DOHH2 (cell line): ENCODE measurements at regions not wholly inside any gene's neighbourhood (a gene's known extent, or its start where the extent isn't known, plus 50 kb on each side); places are given as distances from the start of the nearest gene placed in this dataset.

ENCODE experiments used
- H3F3A ChIP-seq: fragments of 200-600 bp; sonication (generic), shearing (Covaris generic); 2 replicates; pipeline ENCODE4 v1.6.0; 2016; ENCODE audit warnings: antibody characterized with exemption, mild to moderate bottlenecking; ENCODE audit not compliant: control insufficient read depth, insufficient read depth
- H3K27ac ChIP-seq: fragments of 200-600 bp; sonication (generic); 2 replicates; pipeline ENCODE4 v1.5.1; 2014; ENCODE audit warnings: low read depth, mild to moderate bottlenecking, low read length, moderate library complexity
- H3K27me3 ChIP-seq: fragments of 200-600 bp; sonication (generic); 2 replicates; pipeline ENCODE4 v1.6.1; 2014; ENCODE audit warnings: mild to moderate bottlenecking, low read length, mixed read lengths; ENCODE audit not compliant: control insufficient read depth
- H3K36me3 ChIP-seq: fragments of 200-600 bp; sonication (generic); 2 replicates; pipeline ENCODE4 v1.6.1; 2014; ENCODE audit warnings: mild to moderate bottlenecking, low read length, moderate library complexity, mixed read lengths; ENCODE audit not compliant: control insufficient read depth
- H3K4me1 ChIP-seq: fragments of 200-600 bp; sonication (generic); 2 replicates; pipeline ENCODE4 v1.6.1; 2014; ENCODE audit warnings: mild to moderate bottlenecking, low read length, mixed read lengths; ENCODE audit not compliant: control insufficient read depth
- H3K4me2 ChIP-seq: fragments of 200-600 bp; sonication (generic); 2 replicates; pipeline ENCODE4 v1.6.0; 2014; ENCODE audit warnings: mild to moderate bottlenecking, low read length, moderate library complexity
- H3K4me3 ChIP-seq: fragments of 200-600 bp; sonication (generic); 2 replicates; pipeline ENCODE4 v1.5.1; 2014; ENCODE audit warnings: mild to moderate bottlenecking, low read length, mixed read lengths
- H3K79me2 ChIP-seq: fragments of 200-600 bp; sonication (generic); 2 replicates; pipeline ENCODE4 v1.6.1; 2014; ENCODE audit warnings: mild to moderate bottlenecking, low read length, mixed read lengths; ENCODE audit not compliant: control insufficient read depth
- H3K9me2 ChIP-seq: fragments of 200-600 bp; sonication (generic); replicated peaks from 2 replicates; pipeline ENCODE4 v1.6.1; 2014; ENCODE audit warnings: mild to moderate bottlenecking, low read length, mixed read lengths; ENCODE audit not compliant: control insufficient read depth
- H3K9me3 ChIP-seq: fragments of 200-600 bp; sonication (generic); 2 replicates; pipeline ENCODE4 v1.6.1; 2014; ENCODE audit warnings: antibody characterized with exemption, low read length, mixed read lengths; ENCODE audit not compliant: control insufficient read depth, insufficient read depth
- H4K20me1 ChIP-seq: fragments of 200-600 bp; sonication (generic); 2 replicates; pipeline ENCODE4 v1.6.0; 2014; ENCODE audit warnings: low read depth, mild to moderate bottlenecking, antibody characterized with exemption, low read length, moderate library complexity; ENCODE audit not compliant: control insufficient read depth, insufficient read depth
- EZH2phosphoT487 ChIP-seq: fragments of 200-600 bp; sonication (generic); IDR thresholded peaks from 2 replicates; pipeline ENCODE4 v1.6.1; 2017; ENCODE audit warnings: borderline replicate concordance, mild to moderate bottlenecking, antibody characterized with exemption, low read length, moderate library complexity, mixed read lengths
- TF ChIP-seq, protein P1 (sequence below): fragments of 200-600 bp; sonication (generic); IDR thresholded peaks from one replicate; pipeline ENCODE4 v1.5.1; 2014; ENCODE audit warnings: antibody characterized with exemption, mild to moderate bottlenecking, low read depth, low read length; ENCODE audit not compliant: poor library complexity, severe bottlenecking

GRCh38 chr9:135269912-135270830 is 182.7 kb downstream of the OLFM1 start:
- Histone ChIP-seq H3K4me3 (no peak overlapping the region), H3K27ac (no peak overlapping the region), H3K4me2 (no peak overlapping the region), H3F3A (no peaks in the 10 kb centered on the region), H4K20me1 (no peaks in the 10 kb centered on the region), H3K9me3 (no peaks in the 10 kb centered on the region), H3K27me3 (no peaks in the 10 kb centered on the region), H3K79me2 (no peaks in the 10 kb centered on the region), H3K9me2 (no peaks in the 10 kb centered on the region), H3K36me3 (no peaks in the 10 kb centered on the region), H3K4me1 (no peaks in the 10 kb centered on the region)
- TF ChIP-seq EZH2phosphoT487, result no peak
- TF ChIP-seq, protein P1, sequence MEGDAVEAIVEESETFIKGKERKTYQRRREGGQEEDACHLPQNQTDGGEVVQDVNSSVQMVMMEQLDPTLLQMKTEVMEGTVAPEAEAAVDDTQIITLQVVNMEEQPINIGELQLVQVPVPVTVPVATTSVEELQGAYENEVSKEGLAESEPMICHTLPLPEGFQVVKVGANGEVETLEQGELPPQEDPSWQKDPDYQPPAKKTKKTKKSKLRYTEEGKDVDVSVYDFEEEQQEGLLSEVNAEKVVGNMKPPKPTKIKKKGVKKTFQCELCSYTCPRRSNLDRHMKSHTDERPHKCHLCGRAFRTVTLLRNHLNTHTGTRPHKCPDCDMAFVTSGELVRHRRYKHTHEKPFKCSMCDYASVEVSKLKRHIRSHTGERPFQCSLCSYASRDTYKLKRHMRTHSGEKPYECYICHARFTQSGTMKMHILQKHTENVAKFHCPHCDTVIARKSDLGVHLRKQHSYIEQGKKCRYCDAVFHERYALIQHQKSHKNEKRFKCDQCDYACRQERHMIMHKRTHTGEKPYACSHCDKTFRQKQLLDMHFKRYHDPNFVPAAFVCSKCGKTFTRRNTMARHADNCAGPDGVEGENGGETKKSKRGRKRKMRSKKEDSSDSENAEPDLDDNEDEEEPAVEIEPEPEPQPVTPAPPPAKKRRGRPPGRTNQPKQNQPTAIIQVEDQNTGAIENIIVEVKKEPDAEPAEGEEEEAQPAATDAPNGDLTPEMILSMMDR, result no peak

DNA sequence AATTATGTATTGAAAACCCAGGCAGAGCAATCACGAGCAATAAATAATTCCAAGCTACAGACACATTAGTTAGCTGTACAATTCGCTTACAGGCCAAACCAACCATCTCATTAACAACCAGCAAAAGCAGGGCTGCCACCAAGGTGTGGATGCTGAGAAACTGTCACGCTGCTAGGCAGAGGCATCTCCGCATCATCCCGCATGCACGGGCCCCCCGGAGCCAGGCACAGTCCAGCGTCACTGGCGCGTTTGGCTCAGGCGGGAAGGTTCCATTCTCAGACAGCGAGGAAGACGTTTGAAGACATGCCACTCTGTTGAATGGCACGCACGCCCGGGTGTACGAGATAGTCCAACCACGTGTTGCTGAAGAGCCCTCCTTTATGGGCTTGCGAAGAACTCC is 184.0 kb downstream of the OLFM1 start:
- Histone ChIP-seq H4K20me1 (no peaks in the 10 kb centered on the region), H3K4me1 (no peaks in the 10 kb centered on the region), H3K27me3 (no peaks in the 10 kb centered on the region), H3K9me2 (no peaks in the 10 kb centered on the region), H3K27ac (no peak overlapping the region), H3K4me3 (no peak overlapping the region), H3K4me2 (no peak overlapping the region), H3F3A (no peaks in the 10 kb centered on the region), H3K79me2 (no peaks in the 10 kb centered on the region), H3K9me3 (no peaks in the 10 kb centered on the region), H3K36me3 (no peaks in the 10 kb centered on the region)
- TF ChIP-seq, protein P1, result no peak
- TF ChIP-seq EZH2phosphoT487, result no peak

GRCh38 chr9:135272608-135273007 is 185.1 kb downstream of the OLFM1 start:
- no peaks in the 10 kb centered on the region for H3F3A ChIP-seq
- no peaks in the 10 kb centered on the region for H3K79me2 ChIP-seq
- no peak overlapping the region for H3K4me2 ChIP-seq
- H3K27ac ChIP-seq, result no peak overlapping the region
- H3K36me3 ChIP-seq, result no peaks in the 10 kb centered on the region
- H4K20me1 ChIP-seq, result no peaks in the 10 kb centered on the region
- TF ChIP-seq EZH2phosphoT487, result no peak
- TF ChIP-seq, protein P1, result no peak
- no peaks in the 10 kb centered on the region for H3K9me3 ChIP-seq
- H3K4me3 ChIP-seq, result no peak overlapping the region
- H3K9me2 ChIP-seq, result no peaks in the 10 kb centered on the region
- H3K27me3 ChIP-seq, result no peaks in the 10 kb centered on the region
- H3K4me1 ChIP-seq, result no peaks in the 10 kb centered on the region
